ENCODE measurements at regions not wholly inside any gene's neighbourhood (a gene's known extent, or its start where the extent isn't known, plus 50 kb on each side); places are given as distances from the start of the nearest gene placed in this dataset.

- DNase-seq (no peak), ATAC-seq (no peak)
- intact Hi-C loops (cut with DNase I) = loop anchor here in 1 of 10 donors (10.0 kb wide), 2 partner anchors 218 to 698 kb away; no protein-coding TSS in a partner anchor
- Histone ChIP-seq H3K27me3 (no peaks in the 10 kb centered on the region), H3K4me3 (no peak overlapping the region), H3K4me1 (no peaks in the 10 kb centered on the region), H3K27ac (no peak overlapping the region), H3K9me3 (no peaks in the 10 kb centered on the region), H3K36me3 (no peaks in the 10 kb centered on the region)
- TF ChIP-seq CTCF (IDR thresholded peaks at IDR 0.05) = no peak
- no peak for TF ChIP-seq POLR2A (IDR thresholded peaks at IDR 0.05)
- WGBS, 4 donors = 96 to 97% (median 96%) methylated on average over 6 of the region's 6 CpGs
These were observed 87.6 kb upstream of the SLC25A26 start for GRCh38 chr3:66133050-66133757.

GRCh38 chr3:66128623-66129022, 89.9 kb upstream of the MAGI1 start:
- H3K27ac ChIP-seq = no peak overlapping the region
- no peaks in the 10 kb centered on the region for H3K27me3 ChIP-seq
- H3K4me1 ChIP-seq = no peaks in the 10 kb centered on the region
- DNase-seq = no peak
- H3K9me3 ChIP-seq = no peaks in the 10 kb centered on the region
- H3K4me3 ChIP-seq = no peak overlapping the region
- no peak for ATAC-seq
- intact Hi-C loops (cut with DNase I) = no loop called here
- 70 to 79% (median 73%) methylated on average over 1 of the region's 1 CpG for WGBS, 4 donors
- no peaks in the 10 kb centered on the region for H3K36me3 ChIP-seq
- no peak for TF ChIP-seq POLR2A (IDR thresholded peaks at IDR 0.05)
- TF ChIP-seq CTCF (IDR thresholded peaks at IDR 0.05) = no peak

- no peaks in the 10 kb centered on the region for H3K36me3 ChIP-seq
- H3K27me3 ChIP-seq = no peaks in the 10 kb centered on the region
- no peak for DNase-seq
- TF ChIP-seq CTCF (IDR thresholded peaks at IDR 0.05) = no peak
- no peak for TF ChIP-seq POLR2A (IDR thresholded peaks at IDR 0.05)
- H3K27ac ChIP-seq = no peak overlapping the region
- intact Hi-C loops (cut with DNase I) = no loop called here
- peaks cover 0 to 7% (median 2%) of the 10 kb centered on the region in 12 donors for H3K4me1 ChIP-seq
- H3K9me3 ChIP-seq = no peaks in the 10 kb centered on the region
- no peak overlapping the region for H3K4me3 ChIP-seq
- WGBS, 4 donors = 66 to 92% (median 84%) methylated on average over 6 of the region's 6 CpGs
- ATAC-seq = no peak
These were observed 82.6 kb upstream of the MAGI1 start for GRCh38 chr3:66121318-66121717.

- peaks cover 0 to 21% (median 14%) of the 10 kb centered on the region in 12 donors for H3K4me1 ChIP-seq
- intact Hi-C loops (cut with DNase I) = loop anchor here in 1 of 10 donors (10.0 kb wide), 1 partner anchor 71 kb away; no protein-coding TSS in a partner anchor
- H3K27me3 ChIP-seq = no peaks in the 10 kb centered on the region
- H3K9me3 ChIP-seq = no peaks in the 10 kb centered on the region
- no peak for TF ChIP-seq POLR2A (IDR thresholded peaks at IDR 0.05)
- TF ChIP-seq CTCF (IDR thresholded peaks at IDR 0.05) = no peak
- ATAC-seq = peak; percentile 84 to 95 (median 88)
- peak overlapping the region in 11 of 12 donors; percentile 46 to 84 (median 69) for H3K27ac ChIP-seq
- no peaks in the 10 kb centered on the region for H3K36me3 ChIP-seq
- peak in 4 of 5 donors; percentile 49 to 66 (median 64) for DNase-seq
- WGBS, 4 donors = 41 to 50% (median 49%) methylated on average over 6 of the region's 6 CpGs
- no peak overlapping the region for H3K4me3 ChIP-seq
These were observed 77.3 kb upstream of the MAGI1 start for GRCh38 chr3:66115858-66116654.

All from heart left ventricle (tissue), 16 donors.